ENCODE measurements at regions not wholly inside any gene's neighbourhood (a gene's known extent, or its start where the extent isn't known, plus 50 kb on each side); places are given as distances from the start of the nearest gene placed in this dataset.

DNA sequence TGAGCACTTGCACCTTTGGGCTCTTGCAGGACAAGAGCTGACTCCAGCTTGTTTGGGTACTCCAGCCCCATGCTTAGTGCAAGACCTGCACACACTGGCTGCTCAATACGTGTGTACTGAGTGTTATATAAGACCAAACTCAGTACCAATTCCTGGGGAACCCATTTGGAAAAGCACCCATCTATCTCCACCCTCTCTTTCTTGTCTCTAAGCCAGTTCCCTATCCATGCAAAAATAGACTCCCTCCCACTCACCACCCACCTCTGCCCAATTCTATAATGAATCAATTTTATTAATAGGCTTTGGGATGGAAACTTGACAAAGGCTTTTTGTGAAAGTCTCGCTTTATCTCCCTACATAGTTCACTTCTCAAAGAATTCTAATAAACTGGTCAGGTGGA is 60.9 kb upstream of the CPLX2 start:
- no peaks in the 10 kb centered on the region for H3K9me3 ChIP-seq
- H3K27ac ChIP-seq: no peak overlapping the region
- H3K4me1 ChIP-seq: no peaks in the 10 kb centered on the region
- no peak overlapping the region for H3K4me3 ChIP-seq
- no peaks in the 10 kb centered on the region for H3K36me3 ChIP-seq (replicated peaks in 1 of 2; ENCODE audit: insufficient read depth in 1 of 2, low read depth in 2 of 2)
- TF ChIP-seq POLR2A (IDR thresholded peaks at IDR 0.05) (no peak), CTCF (IDR thresholded peaks at IDR 0.05) (no peak)
- no peaks in the 10 kb centered on the region for H3K27me3 ChIP-seq
- no peak for ATAC-seq
- 50 to 60% methylated on average over 2 of the region's 2 CpGs for WGBS, 2 donors
- intact Hi-C loops (cut with DNase I): no loop called here
- no peak for DNase-seq

DNA sequence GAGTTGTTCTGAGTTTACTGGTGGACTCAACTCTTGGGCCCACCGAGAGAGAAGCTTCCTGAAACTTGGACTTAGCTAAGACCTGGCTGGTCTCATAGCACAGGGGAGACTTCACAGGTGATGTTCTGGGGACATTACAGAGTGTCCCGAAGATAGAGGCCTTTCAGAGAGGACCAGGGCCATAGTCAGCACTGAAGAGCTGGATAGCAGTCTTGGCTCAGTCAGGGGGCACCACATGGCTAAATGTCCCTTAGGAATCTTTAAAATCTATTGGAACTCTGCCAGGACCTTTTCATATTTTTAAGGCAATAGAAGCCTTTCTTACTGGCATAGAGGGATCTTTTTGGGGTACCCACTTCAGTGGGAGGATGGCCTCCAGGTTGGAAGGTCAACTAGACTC is 59.8 kb upstream of the CPLX2 start:
- DNase-seq (no peak), ATAC-seq (no peak)
- 61 to 80% methylated on average over 1 to 2 of the region's 2 CpGs for WGBS, 2 donors
- H3K27me3 ChIP-seq: no peaks in the 10 kb centered on the region
- TF ChIP-seq POLR2A (IDR thresholded peaks at IDR 0.05) (no peak), CTCF (IDR thresholded peaks at IDR 0.05) (no peak)
- intact Hi-C loops (cut with DNase I): no loop called here
- H3K4me1 ChIP-seq: no peaks in the 10 kb centered on the region
- H3K36me3 ChIP-seq (replicated peaks in 1 of 2; ENCODE audit: insufficient read depth in 1 of 2, low read depth in 2 of 2): no peaks in the 10 kb centered on the region
- no peak overlapping the region for H3K27ac ChIP-seq
- no peaks in the 10 kb centered on the region for H3K9me3 ChIP-seq
- no peak overlapping the region for H3K4me3 ChIP-seq

DNA sequence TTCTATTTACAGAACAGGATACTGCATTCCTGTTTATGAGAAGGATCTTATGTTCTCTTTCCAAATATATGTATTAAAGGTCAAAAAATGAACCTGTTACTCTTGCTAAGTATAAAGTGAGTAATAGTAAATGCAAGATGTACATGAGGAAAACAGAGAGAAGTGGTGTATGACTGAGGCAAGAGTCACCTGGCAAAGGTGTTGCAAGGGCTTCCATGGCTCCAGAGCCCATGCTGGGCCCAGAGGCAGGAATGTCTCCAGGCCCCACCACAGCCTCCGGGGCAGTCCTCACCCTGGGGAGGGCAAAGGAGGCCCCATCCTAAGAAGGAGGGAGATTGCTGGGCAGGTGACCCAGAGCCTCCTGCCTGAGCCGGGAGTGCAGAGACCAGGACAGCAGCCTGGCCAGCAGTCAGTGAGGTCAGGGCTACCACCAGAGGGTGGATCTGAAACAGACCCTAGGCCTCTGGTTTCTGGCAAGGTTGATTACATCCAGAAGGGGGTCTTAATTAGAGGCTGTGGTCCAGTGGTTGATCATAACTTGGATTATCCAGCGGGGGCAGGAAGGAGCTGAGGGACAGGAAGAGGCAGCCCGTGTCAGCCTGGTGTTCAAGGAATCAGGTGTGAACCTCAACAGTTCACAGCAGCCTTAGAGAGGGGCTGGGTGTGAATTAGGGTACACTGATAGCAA is 57.3 kb upstream of the CPLX2 start:
- H3K27ac ChIP-seq: no peak overlapping the region
- no peak for TF ChIP-seq POLR2A (IDR thresholded peaks at IDR 0.05)
- no peak for TF ChIP-seq CTCF (IDR thresholded peaks at IDR 0.05)
- H3K4me1 ChIP-seq: no peaks in the 10 kb centered on the region
- DNase-seq (no peak), ATAC-seq (no peak)
- no peaks in the 10 kb centered on the region for H3K27me3 ChIP-seq
- no peaks in the 10 kb centered on the region for H3K36me3 ChIP-seq (replicated peaks in 1 of 2; ENCODE audit: insufficient read depth in 1 of 2, low read depth in 2 of 2)
- intact Hi-C loops (cut with DNase I): no loop called here
- H3K9me3 ChIP-seq: no peaks in the 10 kb centered on the region
- no peak overlapping the region for H3K4me3 ChIP-seq
- WGBS, 2 donors: 56 to 84% methylated on average over 4 of the region's 4 CpGs

DNA sequence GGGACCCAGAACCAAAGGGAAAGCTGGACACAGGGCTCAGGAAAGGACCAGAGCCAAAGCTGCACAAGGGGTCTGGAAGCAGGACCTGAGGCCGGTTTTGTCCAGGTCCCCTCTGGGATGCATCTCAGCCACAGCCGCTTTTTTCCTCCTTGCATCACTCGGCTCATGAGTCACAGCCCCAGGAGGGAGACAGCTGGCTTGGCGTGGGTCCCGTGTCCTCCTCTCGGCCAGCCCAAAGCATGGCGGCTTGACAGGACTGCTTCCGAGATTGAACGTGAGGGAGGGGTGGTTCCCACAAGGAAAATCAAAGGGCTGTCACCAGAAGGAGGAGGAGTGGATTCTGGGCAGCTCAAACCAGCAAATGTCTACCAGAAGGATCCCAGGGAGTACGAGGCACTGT is 56.7 kb upstream of the CPLX2 start:
- 54 to 60% methylated on average over 7 to 10 of the region's 10 CpGs for WGBS, 2 donors
- Histone ChIP-seq H3K4me3 (no peak overlapping the region), H3K36me3 (replicated peaks in 1 of 2; ENCODE audit: insufficient read depth in 1 of 2, low read depth in 2 of 2) (no peaks in the 10 kb centered on the region), H3K9me3 (no peaks in the 10 kb centered on the region), H3K27me3 (no peaks in the 10 kb centered on the region), H3K27ac (no peak overlapping the region), H3K4me1 (no peaks in the 10 kb centered on the region)
- intact Hi-C loops (cut with DNase I): no loop called here
- DNase-seq (peak in 1 of 4 donors; percentile 18), ATAC-seq (no peak)
- TF ChIP-seq CTCF (IDR thresholded peaks at IDR 0.05) (no peak), POLR2A (IDR thresholded peaks at IDR 0.05) (no peak)

Measured in body of pancreas (tissue), 4 donors.